WI38 (cell line): ENCODE measurements at regions not wholly inside any gene's neighbourhood (a gene's known extent, or its start where the extent isn't known, plus 50 kb on each side); places are given as distances from the start of the nearest gene placed in this dataset.

Experiments
- H3K4me3 ChIP-seq: 2 replicates; pipeline ENCODE4 v1.5.1; 2011; ENCODE audit warnings: low read depth, mild to moderate bottlenecking, control low read depth, low read length
- CTCF ChIP-seq: IDR thresholded peaks from 2 replicates; pipeline ENCODE4 v1.5.1; 2012; ENCODE audit warnings: low read depth, mild to moderate bottlenecking, control low read depth, low read length

GRCh38 chr12:78641837-78642423 lies 222.6 kb upstream of the SYT1 start:
- no peak for TF ChIP-seq CTCF
- no peak overlapping the region for H3K4me3 ChIP-seq

GRCh38 chr12:78645956-78646355 lies 218.6 kb upstream of the SYT1 start:
- no peak overlapping the region for H3K4me3 ChIP-seq

GRCh38 chr12:78651755-78652154 lies 212.8 kb upstream of the SYT1 start:
- no peak overlapping the region for H3K4me3 ChIP-seq
- no peak for TF ChIP-seq CTCF

More at GRCh38 chr12:78645956-78646355, 218.6 kb upstream of the SYT1 start:
- TF ChIP-seq CTCF = no peak

- TF ChIP-seq CTCF = no peak
Measured at GRCh38 chr12:78666584-78666983, 198.0 kb upstream of the SYT1 start.

GRCh38 chr12:78671295-78671694 lies 193.3 kb upstream of the SYT1 start:
- no peak for TF ChIP-seq CTCF
- H3K4me3 ChIP-seq = no peak overlapping the region

More at GRCh38 chr12:78666584-78666983, 198.0 kb upstream of the SYT1 start:
- H3K4me3 ChIP-seq = no peak overlapping the region

- no peak for TF ChIP-seq CTCF
- H3K4me3 ChIP-seq = no peak overlapping the region
Measured at GRCh38 chr12:78672033-78672432, 192.5 kb upstream of the SYT1 start.

- no peak overlapping the region for H3K4me3 ChIP-seq
- TF ChIP-seq CTCF = no peak
Measured at GRCh38 chr12:78674311-78675090, 190.1 kb upstream of the SYT1 start.
